Transverse colon (tissue), 4 donors: ENCODE measurements at regions not wholly inside any gene's neighbourhood (a gene's known extent, or its start where the extent isn't known, plus 50 kb on each side); places are given as distances from the start of the nearest gene placed in this dataset.

Source experiments
- DNase-seq: peaks from one replicate; pipeline ENCODE4 v3.0.0-alpha.2; 2019
- H3K27ac ChIP-seq, 4 donors: fragments of 200-600 bp; sonication (generic); 2 replicates each; pipeline ENCODE4 v1.5.1; 2016 to 2018; ENCODE audit warnings: inconsistent platforms in 4 of 4
- H3K27me3 ChIP-seq: fragments of 200-600 bp; sonication (generic); 2 replicates; pipeline ENCODE4 v1.5.1; 2017; ENCODE audit warnings: inconsistent platforms
- H3K36me3 ChIP-seq, 4 donors: fragments of 200-600 bp; sonication (generic); 2 replicates each; pipeline ENCODE4 v1.5.1; 2017 to 2019; ENCODE audit warnings: inconsistent platforms in 4 of 4
- H3K4me1 ChIP-seq, 4 donors: fragments of 200-600 bp; sonication (generic); 2 replicates each; pipeline ENCODE4 v1.5.1; 2017 to 2020; ENCODE audit warnings: inconsistent platforms in 4 of 4
- H3K4me3 ChIP-seq, 4 donors: fragments of 200-600 bp; sonication (generic); 1 replicate in 1 of 4; 2 replicates in 3 of 4; pipeline versions ENCODE4 v1.5.1 to v1.6.1; 2017 to 2019; ENCODE audit warnings: inconsistent platforms in 4 of 4
- H3K9me3 ChIP-seq, 2 donors: fragments of 200-600 bp; sonication (generic); 2 replicates each; pipeline ENCODE4 v1.5.1; 2017 to 2019; ENCODE audit warnings: inconsistent platforms in 2 of 2
- CTCF ChIP-seq, 5 experiments: fragments of 200-600 bp in 3 of 5; fragments of 450-650 bp in 2 of 5; sonication (generic) in 3 of 5; IDR thresholded peaks; 1 replicate in 2 of 5; 2 replicates in 3 of 5; pipeline ENCODE4 v1.5.1; 2016 to 2017; ENCODE audit warnings: antibody characterized with exemption in 5 of 5, inconsistent platforms in 3 of 5, mild to moderate bottlenecking in 2 of 5, moderate library complexity in 1 of 5
- EP300 ChIP-seq: sonication (generic); formaldehyde crosslinking; IDR thresholded peaks from one replicate; pipeline ENCODE4 v1.6.1; 2017; ENCODE audit warnings: antibody characterized with exemption, low read depth
- POLR2A ChIP-seq: fragments of 450-650 bp; IDR thresholded peaks from one replicate; pipeline ENCODE4 v1.6.1; 2016; ENCODE audit warnings: antibody characterized with exemption, mild to moderate bottlenecking, moderate library complexity
- POLR2AphosphoS5 ChIP-seq, 3 donors: sonication (generic); formaldehyde crosslinking; IDR thresholded peaks; one replicate each; pipeline ENCODE4 v1.6.1; 2016; ENCODE audit warnings: antibody characterized with exemption in 3 of 3
- WGBS, 2 donors: methylation state at CpG; one replicate each; pipeline ENCODE4 v1.1.5; 2018; ENCODE audit warnings: low coverage in 1 of 2; 5-methylcytosine and 5-hydroxymethylcytosine counted together
- in situ Hi-C, 4 donors: fragments of 200-750 bp; cut with MboI; loops; one replicate each; pipeline versions ENCODE4 v1.15.0 to v1.15.1; 2017; ENCODE audit warnings: low sequenced_read_pairs in 3 of 4, low pct_ligation_motif_present in 1 of 4, low pct_unique_long_range_greater_than_20kb in 1 of 4
- intact Hi-C: fragments of 100-400 bp; cut with DNase I; formaldehyde crosslinking; loops from one replicate; pipeline ENCODE4 v1.15.1; 2023; ENCODE audit warnings: low total_unique reads

- Histone ChIP-seq H3K27ac (no peak overlapping the region), H3K27me3 (no peaks in the 10 kb centered on the region), H3K36me3 (no peaks in the 10 kb centered on the region), H3K4me1 (peaks cover 6 to 29% (median 11%) of the 10 kb centered on the region in 4 donors), H3K4me3 (no peak overlapping the region), H3K9me3 (no peaks in the 10 kb centered on the region)
- DNase-seq, result no peak
- TF ChIP-seq POLR2A, result no peak
- intact Hi-C loops, result loop anchor here (10.0 kb wide), 1 partner anchor 1396 kb away; no protein-coding TSS in a partner anchor
- in situ Hi-C loops, result no loop called here
- WGBS, 2 donors, result 97 to 100% methylated on average over 1 of the region's 1 CpG
Observed at GRCh38 chr6:119480961-119481497, 131.5 kb upstream of the MAN1A1 start.

- Histone ChIP-seq H3K4me1 (peaks cover 6 to 29% (median 11%) of the 10 kb centered on the region in 4 donors), H3K4me3 (no peak overlapping the region), H3K27ac (peak overlapping the region in 1 of 4 donors; percentile 20), H3K27me3 (no peaks in the 10 kb centered on the region), H3K36me3 (no peaks in the 10 kb centered on the region), H3K9me3 (no peaks in the 10 kb centered on the region)
- no peak for DNase-seq
- intact Hi-C loops, result loop anchor here (10.0 kb wide), 1 partner anchor 1395 kb away; no protein-coding TSS in a partner anchor
- in situ Hi-C loops, result no loop called here
- 72 to 92% methylated on average over 1 to 2 of the region's 2 CpGs for WGBS, 2 donors
- no peak for TF ChIP-seq POLR2A
- TF ChIP-seq POLR2AphosphoS5 (IDR thresholded peaks at IDR 0.05), result no peak
- no peak for TF ChIP-seq EP300
- TF ChIP-seq CTCF (IDR thresholded peaks at IDR 0.05), result no peak
Observed at GRCh38 chr6:119479860-119480655, 130.5 kb upstream of the MAN1A1 start.

GRCh38 chr6:119476554-119476953, 127.0 kb upstream of the MAN1A1 start:
- in situ Hi-C loops, result no loop called here
- H3K9me3 ChIP-seq, result no peaks in the 10 kb centered on the region
- TF ChIP-seq EP300 (no peak), POLR2AphosphoS5 (IDR thresholded peaks at IDR 0.05) (no peak), POLR2A (no peak), CTCF (IDR thresholded peaks at IDR 0.05) (no peak)
- intact Hi-C loops, result no loop called here
- no peaks in the 10 kb centered on the region for H3K27me3 ChIP-seq
- H3K4me1 ChIP-seq, result peaks cover 6 to 29% (median 11%) of the 10 kb centered on the region in 4 donors
- peak overlapping the region in 3 of 4 donors; percentile 30 to 39 (median 34) for H3K27ac ChIP-seq
- H3K4me3 ChIP-seq, result no peak overlapping the region
- no peaks in the 10 kb centered on the region for H3K36me3 ChIP-seq
- 35 to 66% methylated on average over 4 of the region's 4 CpGs for WGBS, 2 donors
- DNase-seq, result no peak

- Histone ChIP-seq H3K27me3 (no peaks in the 10 kb centered on the region), H3K36me3 (no peaks in the 10 kb centered on the region), H3K9me3 (no peaks in the 10 kb centered on the region), H3K4me3 (no peak overlapping the region), H3K4me1 (peaks cover 6 to 28% (median 11%) of the 10 kb centered on the region in 4 donors), H3K27ac (peak overlapping the region in 3 of 4 donors; percentile 30 to 39 (median 34))
- DNase-seq, result no peak
- 61 to 67% methylated on average over 2 of the region's 2 CpGs for WGBS, 2 donors
- in situ Hi-C loops (no loop called here), intact Hi-C loops (no loop called here)
- TF ChIP-seq CTCF (IDR thresholded peaks at IDR 0.05) (no peak), EP300 (no peak), POLR2A (no peak), POLR2AphosphoS5 (IDR thresholded peaks at IDR 0.05) (no peak)
Observed at GRCh38 chr6:119476024-119476423, 126.5 kb upstream of the MAN1A1 start.
